Kidney (tissue), 13 donors: ENCODE measurements at regions not wholly inside any gene's neighbourhood (a gene's known extent, or its start where the extent isn't known, plus 50 kb on each side); places are given as distances from the start of the nearest gene placed in this dataset.

Experiments
- DNase-seq, 5 donors: peaks; one replicate each; pipeline ENCODE4 v3.0.0-alpha.2; 2013 to 2020
- FAIRE-seq: peaks from 2 replicates; lab custom pipeline; 2012; peaks lifted over from hg19 to GRCh38; lab: Jason Lieb, UNC
- H3K27ac ChIP-seq, 2 donors: one replicate each; pipeline ENCODE4 v1.7.0; 2013; ENCODE audit warnings: low read depth in 2 of 2, low read length in 2 of 2, inconsistent platforms in 1 of 2
- H3K27me3 ChIP-seq: one replicate; pipeline ENCODE4 v1.7.1; 2013; ENCODE audit warnings: low read length, inconsistent platforms; ENCODE audit not compliant: control insufficient read depth, insufficient read depth
- H3K36me3 ChIP-seq, 3 donors: one replicate each; pipeline versions ENCODE4 v1.7.0 to v1.7.1; 2013; ENCODE audit warnings: low read length in 3 of 3, control low read depth in 1 of 3, inconsistent platforms in 1 of 3; ENCODE audit not compliant: insufficient read depth in 3 of 3, control insufficient read depth in 2 of 3
- H3K4me1 ChIP-seq, 3 donors: one replicate each; pipeline versions ENCODE4 v1.7.0 to v1.7.1; 2013; ENCODE audit warnings: low read length in 3 of 3, inconsistent platforms in 1 of 3, low read depth in 1 of 3; ENCODE audit not compliant: control insufficient read depth in 2 of 3, insufficient read depth in 2 of 3
- H3K4me3 ChIP-seq, 3 donors: one replicate each; pipeline versions ENCODE4 v1.7.0 to v1.8.1; 2013; ENCODE audit warnings: low read length in 3 of 3, control low read depth in 1 of 3, inconsistent platforms in 1 of 3
- H3K9ac ChIP-seq, 3 donors: one replicate each; pipeline versions ENCODE4 v1.7.0 to v1.7.1; 2013; ENCODE audit warnings: low read length in 3 of 3, control low read depth in 1 of 3, inconsistent platforms in 1 of 3
- H3K9me3 ChIP-seq, 3 donors: one replicate each; pipeline versions ENCODE4 v1.7.0 to v1.7.1; 2013; ENCODE audit warnings: low read length in 3 of 3, control low read depth in 1 of 3, inconsistent platforms in 1 of 3; ENCODE audit not compliant: control insufficient read depth in 2 of 3, insufficient read depth in 1 of 3
- CTCF ChIP-seq: IDR thresholded peaks from 3 replicates; pipeline ENCODE4 v1.5.1; 2012; ENCODE audit warnings: mild to moderate bottlenecking, moderate library complexity, borderline replicate concordance; ENCODE audit not compliant: insufficient read depth; ENCODE audit errors: extremely low read depth
- intact Hi-C: fragments of 100-400 bp; cut with DNase I; formaldehyde crosslinking; loops from one replicate; pipeline ENCODE4 v1.11.1; 2022
- donor health status: control.
- donor health status: control.
- donor health status: control.
- donor health status: control.
- donor health status: control.
- donor health status: DM: yes; HTN: yes; CAD: no.
- donor health status: Normal renal cell carcinoma (clear cell type).

- no peaks in the 10 kb centered on the region for H3K27me3 ChIP-seq
- no peaks in the 10 kb centered on the region for H3K4me1 ChIP-seq
- H3K36me3 ChIP-seq: no peaks in the 10 kb centered on the region
- no peak overlapping the region for H3K9ac ChIP-seq
- no peak overlapping the region for H3K4me3 ChIP-seq
- DNase-seq: no peak
- no peak for FAIRE-seq
- no peak overlapping the region for H3K27ac ChIP-seq
- intact Hi-C loops: no loop called here
- no peak for TF ChIP-seq CTCF
- no peaks in the 10 kb centered on the region for H3K9me3 ChIP-seq
Measured at GRCh38 chr12:115830633-115831032, 446.9 kb downstream of the MED13L start.

GRCh38 chr12:115830070-115830469 is 447.4 kb downstream of the MED13L start:
- H3K27ac ChIP-seq: no peak overlapping the region
- TF ChIP-seq CTCF: no peak
- H3K4me1 ChIP-seq: no peaks in the 10 kb centered on the region
- no peak for DNase-seq
- no peak overlapping the region for H3K4me3 ChIP-seq
- H3K9ac ChIP-seq: no peak overlapping the region
- intact Hi-C loops: no loop called here
- no peak for FAIRE-seq
- no peaks in the 10 kb centered on the region for H3K27me3 ChIP-seq
- peaks cover 0 to 2% (median 0%) of the 10 kb centered on the region in 3 donors for H3K9me3 ChIP-seq
- no peaks in the 10 kb centered on the region for H3K36me3 ChIP-seq

GRCh38 chr12:115828168-115828567 is 449.3 kb downstream of the MED13L start:
- Histone ChIP-seq H3K36me3 (no peaks in the 10 kb centered on the region), H3K4me3 (no peak overlapping the region), H3K4me1 (no peaks in the 10 kb centered on the region), H3K9ac (no peak overlapping the region), H3K27me3 (no peaks in the 10 kb centered on the region), H3K27ac (no peak overlapping the region), H3K9me3 (peaks cover 0 to 5% (median 0%) of the 10 kb centered on the region in 3 donors)
- FAIRE-seq: no peak
- no peak for DNase-seq
- intact Hi-C loops: no loop called here
- TF ChIP-seq CTCF: no peak

- no peak for DNase-seq
- Histone ChIP-seq H3K36me3 (no peaks in the 10 kb centered on the region), H3K9me3 (peaks cover 0 to 5% (median 0%) of the 10 kb centered on the region in 3 donors), H3K9ac (no peak overlapping the region), H3K27ac (no peak overlapping the region), H3K4me3 (no peak overlapping the region), H3K27me3 (no peaks in the 10 kb centered on the region), H3K4me1 (no peaks in the 10 kb centered on the region)
- FAIRE-seq: no peak
- intact Hi-C loops: no loop called here
- no peak for TF ChIP-seq CTCF
Measured at GRCh38 chr12:115824936-115825602, 452.4 kb downstream of the MED13L start.
